ENCODE measurements at regions not wholly inside any gene's neighbourhood (a gene's known extent, or its start where the extent isn't known, plus 50 kb on each side); places are given as distances from the start of the nearest gene placed in this dataset.

DNA sequence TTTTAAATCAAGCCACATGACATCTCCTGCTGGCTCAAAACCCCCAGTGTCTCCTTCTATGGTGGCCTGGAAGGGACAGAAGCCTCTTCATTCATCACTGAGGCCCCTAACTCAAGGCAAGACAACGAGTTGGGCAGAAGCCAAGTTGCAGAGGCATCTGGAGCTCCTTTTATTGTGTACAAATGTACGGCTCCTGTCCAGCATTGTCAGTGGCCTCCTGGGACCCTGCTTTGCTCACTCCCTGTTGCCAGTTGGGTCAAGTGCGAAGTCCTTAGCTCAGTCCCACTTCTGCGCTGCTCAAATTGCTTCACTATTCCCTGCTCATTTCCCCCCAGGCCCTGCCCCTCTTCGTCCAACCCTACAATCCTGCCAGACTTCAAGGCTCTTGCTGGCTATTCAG is 181.2 kb upstream of the PMEPA1 start:
- H3K4me3 Mint-ChIP-seq: no peak overlapping the region
- no peaks in the 10 kb centered on the region for H3K4me1 Mint-ChIP-seq (ENCODE audit: low read depth)
- H3K9me3 Mint-ChIP-seq: no peaks in the 10 kb centered on the region
- no peak for DNase-seq (ENCODE audit: low spot score)
- no peak overlapping the region for H3K27ac Mint-ChIP-seq
- peaks cover 6% of the 10 kb centered on the region for H3K27me3 Mint-ChIP-seq (ENCODE audit: low read depth)
- no peaks in the 10 kb centered on the region for H3K36me3 Mint-ChIP-seq (ENCODE audit: low read depth)

DNA sequence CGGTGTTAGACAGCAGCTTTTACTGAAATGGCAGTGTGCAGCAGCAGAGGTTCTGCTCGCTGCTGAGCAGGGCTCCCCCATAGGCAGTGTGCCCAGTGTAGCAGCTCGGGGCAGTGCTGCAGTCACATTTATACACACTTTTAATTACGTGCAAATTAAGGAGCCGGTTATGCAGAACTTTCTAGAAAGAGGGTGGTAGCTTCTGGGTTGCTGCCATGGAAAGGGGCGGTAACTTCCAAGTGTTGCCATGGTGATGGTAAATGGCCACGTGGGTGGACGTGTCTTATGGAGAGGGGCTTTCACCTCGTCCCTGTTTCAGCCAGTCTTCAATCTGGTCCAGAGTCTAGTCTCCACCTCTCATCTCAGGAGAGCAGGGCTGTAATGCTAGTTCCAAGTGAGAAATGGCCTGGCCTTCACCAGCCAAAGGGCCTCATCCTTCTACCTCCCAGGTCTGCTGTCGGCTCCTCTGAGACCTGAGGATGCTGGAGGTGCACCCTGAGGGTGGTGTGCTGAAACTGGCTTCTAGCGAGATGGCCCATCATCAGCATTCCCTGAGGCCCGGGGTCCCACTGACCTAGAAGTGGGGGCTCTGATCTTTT is 180.5 kb upstream of the PMEPA1 start:
- Mint-ChIP-seq H3K9me3 (no peaks in the 10 kb centered on the region), H3K27ac (no peak overlapping the region), H3K4me3 (no peak overlapping the region), H3K27me3 (ENCODE audit: low read depth) (peaks cover 6% of the 10 kb centered on the region), H3K36me3 (ENCODE audit: low read depth) (no peaks in the 10 kb centered on the region), H3K4me1 (ENCODE audit: low read depth) (no peaks in the 10 kb centered on the region)
- no peak for DNase-seq (ENCODE audit: low spot score)

DNA sequence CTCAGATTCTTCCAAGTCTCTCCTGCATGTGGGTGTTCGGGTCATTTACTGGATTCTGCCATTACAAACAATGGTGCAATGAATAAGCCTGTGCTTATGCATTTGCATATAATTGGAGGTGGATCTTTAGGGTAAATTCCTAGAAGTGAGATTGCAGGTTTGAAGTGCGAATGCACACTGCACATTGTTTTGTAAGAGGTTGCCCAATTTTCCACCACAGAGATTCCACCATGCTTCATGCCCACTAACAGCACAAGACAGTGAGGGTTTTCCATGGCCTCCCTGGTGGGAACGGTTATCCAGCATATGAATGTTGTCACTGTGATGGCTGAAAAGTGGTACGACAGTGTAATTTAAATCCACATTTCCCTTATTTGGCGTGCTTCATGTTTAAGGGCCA is 178.8 kb upstream of the PMEPA1 start:
- no peak for DNase-seq (ENCODE audit: low spot score)
- H3K4me3 Mint-ChIP-seq: no peak overlapping the region
- no peak overlapping the region for H3K27ac Mint-ChIP-seq
- H3K9me3 Mint-ChIP-seq: no peaks in the 10 kb centered on the region
- H3K4me1 Mint-ChIP-seq (ENCODE audit: low read depth): no peaks in the 10 kb centered on the region
- peaks cover 6% of the 10 kb centered on the region for H3K27me3 Mint-ChIP-seq (ENCODE audit: low read depth)
- H3K36me3 Mint-ChIP-seq (ENCODE audit: low read depth): no peaks in the 10 kb centered on the region

DNA sequence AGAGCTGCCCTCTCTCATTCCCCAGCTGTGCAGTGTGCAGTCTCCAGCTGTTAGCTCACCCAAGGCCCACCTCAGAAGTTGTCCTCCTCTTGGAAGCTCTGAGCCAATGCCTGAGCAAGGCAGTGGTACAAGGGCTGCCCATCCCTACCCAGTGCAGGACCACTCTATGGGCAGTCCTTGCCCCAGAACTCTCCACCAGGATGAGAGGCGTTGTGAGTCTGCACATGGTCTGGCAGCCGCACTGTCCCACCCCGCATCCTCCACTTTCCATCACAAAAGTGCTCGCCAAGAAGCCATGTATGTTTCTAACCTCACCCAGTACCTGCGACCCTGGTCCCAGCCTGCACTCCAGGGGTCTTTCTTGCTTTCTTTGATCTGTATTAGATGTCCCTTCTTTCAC is 175.1 kb upstream of the PMEPA1 start:
- no peak overlapping the region for H3K27ac Mint-ChIP-seq
- no peaks in the 10 kb centered on the region for H3K9me3 Mint-ChIP-seq

DNA sequence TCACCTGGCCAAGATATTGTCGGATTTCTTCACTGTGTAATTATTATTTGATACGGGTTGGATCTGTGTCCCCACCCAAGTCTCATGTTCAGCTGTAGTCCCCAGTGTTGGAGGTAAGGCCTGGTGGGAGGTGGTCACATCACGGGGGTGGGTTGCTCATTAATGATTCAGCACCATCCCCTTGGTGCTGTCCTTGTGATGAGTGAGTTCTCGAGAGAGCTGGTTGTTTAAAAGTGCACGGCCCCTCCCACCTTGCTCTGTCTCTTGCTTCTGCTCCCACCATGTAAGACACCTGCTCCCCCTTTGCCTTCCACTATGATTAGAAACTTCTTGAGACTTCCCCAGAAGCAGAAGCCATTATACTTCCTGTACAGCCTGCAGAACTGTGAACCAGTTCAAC is 173.9 kb upstream of the PMEPA1 start:
- no peak for DNase-seq (ENCODE audit: low spot score)
- Mint-ChIP-seq H3K9me3 (no peaks in the 10 kb centered on the region), H3K27ac (no peak overlapping the region), H3K36me3 (ENCODE audit: low read depth) (no peaks in the 10 kb centered on the region), H3K27me3 (ENCODE audit: low read depth) (peaks cover 6% of the 10 kb centered on the region), H3K4me3 (no peak overlapping the region), H3K4me1 (ENCODE audit: low read depth) (no peaks in the 10 kb centered on the region)

More for the DNA sequence above, 175.1 kb upstream of the PMEPA1 start:
- peaks cover 6% of the 10 kb centered on the region for H3K27me3 Mint-ChIP-seq (ENCODE audit: low read depth)
- no peaks in the 10 kb centered on the region for H3K36me3 Mint-ChIP-seq (ENCODE audit: low read depth)
- H3K4me1 Mint-ChIP-seq (ENCODE audit: low read depth): no peaks in the 10 kb centered on the region
- no peak overlapping the region for H3K4me3 Mint-ChIP-seq
- DNase-seq (ENCODE audit: low spot score): no peak

DNA sequence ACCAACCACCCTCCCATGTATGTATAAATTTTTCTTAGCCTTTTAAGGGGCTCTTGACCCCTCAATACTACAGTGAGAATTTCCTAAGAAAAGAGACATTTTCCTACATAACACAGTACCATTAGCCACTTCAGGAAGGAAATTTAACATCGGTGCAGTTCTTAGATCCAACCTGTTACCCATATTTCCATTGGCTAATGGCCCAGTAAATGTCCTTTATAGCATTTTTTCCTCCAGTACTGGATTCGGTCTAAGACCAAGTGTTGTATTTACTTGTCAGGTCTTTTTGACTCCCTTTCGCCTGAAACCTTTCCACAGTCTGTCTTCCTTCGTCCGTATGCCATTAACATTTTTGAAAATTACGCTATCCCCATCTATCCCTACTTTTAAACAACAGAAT is 173.4 kb upstream of the PMEPA1 start:
- H3K4me1 Mint-ChIP-seq (ENCODE audit: low read depth): no peaks in the 10 kb centered on the region
- H3K27ac Mint-ChIP-seq: no peak overlapping the region
- no peak overlapping the region for H3K4me3 Mint-ChIP-seq
- no peaks in the 10 kb centered on the region for H3K36me3 Mint-ChIP-seq (ENCODE audit: low read depth)
- no peaks in the 10 kb centered on the region for H3K9me3 Mint-ChIP-seq
- peaks cover 5% of the 10 kb centered on the region for H3K27me3 Mint-ChIP-seq (ENCODE audit: low read depth)
- no peak for DNase-seq (ENCODE audit: low spot score)

DNA sequence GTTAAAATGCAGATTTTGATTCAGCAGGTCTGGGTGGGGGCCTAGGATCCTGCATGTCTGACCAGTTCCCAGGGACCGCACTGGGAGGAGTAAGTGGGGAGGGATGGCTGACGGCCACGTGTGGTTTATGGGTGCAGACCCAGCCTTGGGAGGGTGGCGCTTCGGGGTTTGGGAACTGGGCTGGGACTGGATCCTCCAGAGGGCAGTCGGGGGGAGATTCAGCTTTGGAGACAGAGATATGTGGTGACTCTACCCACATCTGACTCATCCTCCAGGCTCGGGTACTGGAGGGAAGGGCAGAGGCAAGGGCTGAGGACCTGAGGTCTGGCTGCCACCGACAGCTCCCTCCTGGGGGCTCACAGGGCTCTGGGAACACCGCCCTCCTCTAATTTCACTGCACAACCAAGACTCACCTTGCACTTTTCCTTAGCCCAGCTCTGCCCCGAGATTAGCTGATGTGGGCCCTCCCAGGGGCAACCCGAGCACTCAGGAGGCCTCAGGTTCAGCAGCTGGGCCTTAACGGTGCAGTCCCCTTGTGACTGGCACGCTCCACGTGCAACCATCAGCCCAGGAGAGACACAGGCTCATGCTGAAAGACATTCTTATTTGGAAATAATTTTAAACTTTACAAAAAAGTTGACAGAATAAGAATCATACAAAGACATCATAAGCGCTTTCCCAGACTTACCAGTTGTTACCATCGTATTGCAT is 172.8 kb upstream of the PMEPA1 start:
- Mint-ChIP-seq H3K36me3 (ENCODE audit: low read depth) (no peaks in the 10 kb centered on the region), H3K9me3 (no peaks in the 10 kb centered on the region), H3K27me3 (ENCODE audit: low read depth) (peaks cover under 1% of the 10 kb centered on the region), H3K4me1 (ENCODE audit: low read depth) (no peaks in the 10 kb centered on the region), H3K27ac (no peak overlapping the region), H3K4me3 (no peak overlapping the region)
- no peak for DNase-seq (ENCODE audit: low spot score)

DNA sequence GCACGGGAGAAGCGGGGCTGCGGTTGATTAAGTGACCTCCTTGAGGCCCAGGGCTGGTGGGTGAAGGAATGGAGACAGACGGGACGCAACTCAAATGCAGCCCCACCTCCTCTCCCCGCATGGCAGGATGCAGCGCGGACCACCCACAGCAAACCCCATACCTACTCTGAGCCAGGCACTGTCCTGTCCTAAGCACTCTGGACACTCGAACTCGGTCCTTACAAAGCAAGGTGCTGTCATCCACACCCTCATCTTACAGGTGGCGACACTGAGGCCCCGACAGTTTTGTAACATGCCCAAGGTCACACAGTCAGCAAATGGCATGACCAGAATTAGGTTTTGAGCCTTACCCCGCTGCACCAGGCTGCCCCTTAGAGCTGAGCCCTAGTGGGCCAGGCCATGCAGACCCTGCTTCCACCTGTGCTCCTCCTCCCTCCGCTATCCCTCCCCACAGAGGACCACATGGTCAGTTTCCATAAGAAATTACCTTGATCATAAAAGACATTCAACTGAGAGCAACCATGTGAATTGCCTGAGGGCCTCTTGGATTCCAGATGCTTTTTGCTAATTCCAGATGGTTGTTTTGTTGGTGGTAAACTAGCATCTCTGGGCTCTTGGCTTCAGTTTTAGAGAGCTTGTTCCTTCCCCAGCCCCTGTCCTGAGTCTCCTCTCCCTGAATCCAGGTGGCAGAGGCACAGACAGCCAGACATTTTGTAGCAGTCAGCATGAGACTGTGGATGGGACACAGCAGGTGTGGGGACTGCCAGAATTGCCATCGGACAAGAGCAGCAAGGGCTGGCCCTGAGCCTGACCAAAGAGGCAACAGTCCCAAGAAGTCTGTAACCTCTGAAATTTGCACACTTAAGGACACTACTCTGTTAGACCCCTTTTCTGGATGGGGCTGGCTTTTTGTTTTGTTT is 171.9 kb upstream of the PMEPA1 start:
- DNase-seq (ENCODE audit: low spot score): no peak
- no peaks in the 10 kb centered on the region for H3K27me3 Mint-ChIP-seq (ENCODE audit: low read depth)
- H3K4me1 Mint-ChIP-seq (ENCODE audit: low read depth): no peaks in the 10 kb centered on the region
- no peaks in the 10 kb centered on the region for H3K9me3 Mint-ChIP-seq
- H3K27ac Mint-ChIP-seq: no peak overlapping the region
- no peaks in the 10 kb centered on the region for H3K36me3 Mint-ChIP-seq (ENCODE audit: low read depth)
- no peak overlapping the region for H3K4me3 Mint-ChIP-seq

DNA sequence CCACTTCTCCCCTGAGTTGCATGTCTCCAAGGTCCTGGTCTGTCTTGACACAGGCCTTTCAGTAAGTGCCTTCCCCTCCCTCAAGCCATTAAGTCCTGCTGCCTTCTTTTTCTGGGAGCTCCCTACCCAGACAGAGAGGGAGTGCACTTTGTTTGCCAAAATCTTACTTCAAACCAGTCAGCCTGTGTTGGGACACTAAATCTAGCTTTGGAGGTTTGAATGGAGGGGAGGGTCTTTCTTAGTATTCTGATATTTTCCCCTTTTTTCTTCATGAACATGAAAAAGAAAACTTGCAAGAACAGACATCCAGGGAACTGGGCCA is 170.7 kb upstream of the PMEPA1 start:
- DNase-seq (ENCODE audit: low spot score): no peak
- no peaks in the 10 kb centered on the region for H3K27me3 Mint-ChIP-seq (ENCODE audit: low read depth)
- no peak overlapping the region for H3K27ac Mint-ChIP-seq
- no peaks in the 10 kb centered on the region for H3K36me3 Mint-ChIP-seq (ENCODE audit: low read depth)
- H3K4me1 Mint-ChIP-seq (ENCODE audit: low read depth): no peaks in the 10 kb centered on the region
- no peak overlapping the region for H3K4me3 Mint-ChIP-seq
- H3K9me3 Mint-ChIP-seq: no peaks in the 10 kb centered on the region

DNA sequence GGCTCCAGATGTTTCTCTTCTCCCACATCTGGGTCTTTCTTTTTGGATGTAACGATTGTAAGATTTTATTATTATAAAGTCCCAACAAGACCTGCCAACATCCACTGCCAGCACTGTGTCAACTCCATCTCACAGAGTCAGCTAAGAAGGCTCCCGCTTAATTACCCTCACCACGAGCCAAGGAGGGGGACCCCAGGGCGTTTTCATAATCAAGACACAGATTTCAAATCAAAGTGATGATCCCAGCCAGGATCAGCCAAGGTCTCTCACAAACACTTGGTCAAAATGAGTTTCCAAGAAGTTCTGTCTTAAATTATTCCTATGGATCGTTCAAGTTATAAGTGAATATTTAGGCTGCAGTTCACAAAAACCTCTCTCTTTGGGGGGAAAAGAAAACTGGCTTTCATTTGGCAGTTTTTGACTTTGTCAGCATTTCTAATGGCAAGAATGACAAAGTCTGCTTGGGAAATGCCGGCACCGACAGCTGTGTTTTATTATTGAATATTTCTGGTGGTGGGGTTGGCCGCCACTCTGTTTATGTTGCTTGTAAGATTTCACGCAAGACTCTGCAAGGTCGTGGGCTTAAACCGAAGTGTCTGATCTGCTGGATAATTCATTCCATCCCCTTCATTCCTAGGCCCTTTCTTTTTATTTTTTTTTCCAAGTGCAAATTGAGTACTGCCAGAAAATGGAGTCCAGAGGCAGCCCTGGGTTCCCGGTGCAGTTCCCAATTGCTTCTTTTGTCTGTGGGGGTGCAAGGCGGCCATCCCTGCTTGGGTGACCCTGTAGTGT is 170.2 kb upstream of the PMEPA1 start:
- Mint-ChIP-seq H3K27ac (no peak overlapping the region), H3K27me3 (ENCODE audit: low read depth) (no peaks in the 10 kb centered on the region), H3K4me1 (ENCODE audit: low read depth) (no peaks in the 10 kb centered on the region), H3K4me3 (no peak overlapping the region), H3K36me3 (ENCODE audit: low read depth) (no peaks in the 10 kb centered on the region), H3K9me3 (no peaks in the 10 kb centered on the region)
- DNase-seq (ENCODE audit: low spot score): no peak

DNA sequence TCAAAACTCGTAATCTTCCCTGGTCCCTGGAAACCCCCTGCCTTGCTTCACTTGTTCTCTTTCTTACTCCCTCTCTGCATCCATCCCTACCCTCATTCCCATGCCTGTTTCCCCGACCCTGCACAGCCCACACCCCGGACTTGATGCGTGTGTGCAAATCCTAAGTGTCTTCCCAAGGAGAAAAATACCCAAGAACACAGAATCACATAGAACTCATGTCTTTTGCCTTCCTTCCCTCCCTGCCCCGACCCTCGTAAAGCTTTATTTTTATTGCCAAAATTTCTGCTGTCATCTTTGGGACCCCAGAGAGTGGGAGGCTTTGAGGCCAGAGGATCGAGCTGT is 169.6 kb upstream of the PMEPA1 start:
- Mint-ChIP-seq H3K4me1 (ENCODE audit: low read depth) (no peaks in the 10 kb centered on the region), H3K36me3 (ENCODE audit: low read depth) (no peaks in the 10 kb centered on the region), H3K9me3 (no peaks in the 10 kb centered on the region), H3K4me3 (no peak overlapping the region), H3K27ac (no peak overlapping the region), H3K27me3 (ENCODE audit: low read depth) (no peaks in the 10 kb centered on the region)
- DNase-seq (ENCODE audit: low spot score): no peak

DNA sequence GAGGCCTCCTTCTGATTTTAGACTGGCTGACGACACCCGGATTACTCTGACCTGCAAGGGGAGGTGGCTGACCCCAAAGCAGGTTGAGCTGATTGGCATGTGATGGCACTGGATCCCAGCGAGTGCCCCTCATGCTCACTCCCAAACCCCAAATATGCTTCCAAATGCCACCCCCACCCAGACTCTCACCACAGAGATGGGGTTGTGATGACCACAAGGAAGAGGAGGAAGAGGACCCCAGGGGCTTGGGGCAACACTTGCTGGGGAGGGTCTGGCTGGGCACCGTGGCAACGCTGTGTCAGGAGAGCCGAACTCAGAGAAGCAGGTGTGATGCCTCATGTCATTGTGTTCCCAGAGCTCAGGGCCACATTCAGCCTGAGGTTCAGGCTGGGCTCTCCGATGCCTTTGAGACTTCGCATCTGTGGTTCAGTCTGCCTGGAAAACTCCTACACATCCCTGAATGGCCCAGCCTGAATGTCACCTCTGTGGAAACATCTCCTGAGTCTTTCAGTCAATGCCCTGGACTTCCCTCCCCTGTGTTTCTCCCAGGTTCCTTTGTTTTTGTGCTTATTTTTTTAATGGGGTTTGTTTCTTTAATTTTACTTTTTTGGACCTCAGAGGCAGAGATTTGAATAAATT is 169.1 kb upstream of the PMEPA1 start:
- Mint-ChIP-seq H3K4me3 (no peak overlapping the region), H3K36me3 (ENCODE audit: low read depth) (no peaks in the 10 kb centered on the region), H3K27me3 (ENCODE audit: low read depth) (no peaks in the 10 kb centered on the region), H3K4me1 (ENCODE audit: low read depth) (no peaks in the 10 kb centered on the region), H3K27ac (no peak overlapping the region), H3K9me3 (no peaks in the 10 kb centered on the region)
- DNase-seq (ENCODE audit: low spot score): no peak

DNA sequence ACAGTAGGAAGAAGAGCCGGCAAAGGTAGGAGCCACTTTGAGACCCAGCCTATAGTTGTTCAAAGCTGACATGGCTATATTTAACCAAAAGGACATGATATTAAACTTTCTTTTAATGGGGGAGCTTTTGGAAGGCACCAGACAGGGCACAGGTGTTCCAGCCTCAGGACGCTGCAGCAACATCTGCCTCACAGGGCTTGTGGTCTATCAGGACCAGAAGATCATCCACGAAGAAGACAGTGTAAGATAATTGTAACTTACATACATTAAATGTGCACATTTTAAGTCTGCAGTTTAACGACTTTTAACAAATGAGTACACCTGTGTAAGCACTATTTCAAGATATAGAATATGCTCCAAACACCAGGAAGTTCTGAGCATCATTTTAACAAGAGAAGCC is 168.2 kb upstream of the PMEPA1 start:
- Mint-ChIP-seq H3K4me1 (ENCODE audit: low read depth) (no peaks in the 10 kb centered on the region), H3K4me3 (no peak overlapping the region), H3K36me3 (ENCODE audit: low read depth) (no peaks in the 10 kb centered on the region), H3K27ac (no peak overlapping the region), H3K9me3 (no peaks in the 10 kb centered on the region), H3K27me3 (ENCODE audit: low read depth) (no peaks in the 10 kb centered on the region)
- DNase-seq (ENCODE audit: low spot score): no peak

All from T-helper 2 cell treated with Interferon-gamma antibody and Interleukin-4, amounts not matched to agents 5 μg/mL and 100 μg/mL, for 36 hours (primary cell).